Embryonic facial prominence (tissue), 1 donor: ENCODE measurements at regions not wholly inside any gene's neighbourhood (a gene's known extent, or its start where the extent isn't known, plus 50 kb on each side); places are given as distances from the start of the nearest gene placed in this dataset.
"Not testable (repeated sequence)": the region's sequence is repeated elsewhere in the genome, so short reads cannot be mapped to it uniquely, and the experiment has no call there.

Source experiments
- DNase-seq: peaks from one replicate; pipeline ENCODE4 v3.0.0-alpha.2; 2016; ENCODE audit errors: extremely low spot score

GRCh38 chr13:23947893-23948292 is 50.6 kb upstream of the C1QTNF9B start:
- DNase-seq: no peak

- DNase-seq: no peak
Measured at GRCh38 chr13:23949200-23949599, 51.9 kb upstream of the C1QTNF9B start.

- DNase-seq: no peak
Measured at GRCh38 chr13:23949736-23950135, 52.4 kb upstream of the C1QTNF9B start.

- DNase-seq: no peak
Measured at GRCh38 chr13:23950736-23951510, 53.6 kb upstream of the C1QTNF9B start.

- no peak for DNase-seq
Measured at GRCh38 chr13:23952796-23953195, 55.5 kb upstream of the C1QTNF9B start.

GRCh38 chr13:23953860-23954512 is 56.7 kb upstream of the C1QTNF9B start:
- DNase-seq: no peak

- DNase-seq: no peak
Measured at GRCh38 chr13:23955064-23955463, 57.8 kb upstream of the C1QTNF9B start.

GRCh38 chr13:23956106-23956505 is 58.8 kb upstream of the C1QTNF9B start:
- no peak for DNase-seq

GRCh38 chr13:23957981-23958380 is 60.7 kb upstream of the C1QTNF9B start:
- DNase-seq: no peak

- no peak for DNase-seq
Measured at GRCh38 chr13:23959231-23959862, 62.0 kb upstream of the C1QTNF9B start.

GRCh38 chr13:23960566-23961156 is 63.4 kb upstream of the C1QTNF9B start:
- no peak for DNase-seq

- no peak for DNase-seq
Measured at GRCh38 chr13:23963184-23963931, 66.1 kb upstream of the C1QTNF9B start.

GRCh38 chr13:23963947-23964346 is 66.6 kb upstream of the C1QTNF9B start:
- no peak for DNase-seq

- DNase-seq: no peak
Measured at GRCh38 chr13:23965346-23965745, 68.0 kb upstream of the C1QTNF9B start.

- no peak for DNase-seq
Measured at GRCh38 chr13:23966221-23966690, 69.0 kb upstream of the C1QTNF9B start.

GRCh38 chr13:23966691-23967615 is 69.7 kb upstream of the C1QTNF9B start:
- DNase-seq: no peak

- not testable (repeated sequence) for DNase-seq
Measured at GRCh38 chr13:23967792-23968191, 70.5 kb upstream of the C1QTNF9B start.

- no peak for DNase-seq
Measured at GRCh38 chr13:23969647-23970046, 72.3 kb upstream of the C1QTNF9B start.

- peak; percentile 25 for DNase-seq
Measured at GRCh38 chr13:23979361-23980159, 82.3 kb upstream of the C1QTNF9B start.

- DNase-seq: no peak
Measured at GRCh38 chr13:23980160-23980551, 82.9 kb upstream of the C1QTNF9B start.
